Pons (tissue), 1 donor: ENCODE measurements at regions not wholly inside any gene's neighbourhood (a gene's known extent, or its start where the extent isn't known, plus 50 kb on each side); places are given as distances from the start of the nearest gene placed in this dataset.
A peak's percentile ranks its signal among the peaks of the same experiment; 100 is the strongest.

ENCODE experiments used
- DNase-seq: peaks from one replicate; pipeline ENCODE4 v3.0.0-alpha.2; 2016; ENCODE audit warnings: low spot score

DNA sequence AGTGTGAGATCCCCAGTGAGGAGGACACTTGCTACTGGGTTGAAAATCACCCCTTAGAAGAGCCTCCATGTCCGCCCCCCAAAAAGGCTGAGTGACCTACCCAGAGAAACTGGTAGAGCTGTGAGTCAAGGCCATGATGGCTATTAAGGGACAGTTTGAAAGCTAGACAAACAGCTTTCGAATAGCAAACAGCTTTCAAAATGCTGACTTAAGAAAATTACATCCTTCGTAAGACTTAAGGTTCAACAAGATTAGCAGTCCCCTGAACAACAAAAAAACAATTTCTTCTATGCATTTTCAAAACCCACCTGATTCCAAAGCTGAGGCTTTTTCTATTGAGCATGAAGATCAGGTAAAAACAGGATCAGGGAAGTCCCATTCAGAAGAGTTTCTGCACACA is 269.7 kb upstream of the SOX2 start:
- no peak for DNase-seq

DNA sequence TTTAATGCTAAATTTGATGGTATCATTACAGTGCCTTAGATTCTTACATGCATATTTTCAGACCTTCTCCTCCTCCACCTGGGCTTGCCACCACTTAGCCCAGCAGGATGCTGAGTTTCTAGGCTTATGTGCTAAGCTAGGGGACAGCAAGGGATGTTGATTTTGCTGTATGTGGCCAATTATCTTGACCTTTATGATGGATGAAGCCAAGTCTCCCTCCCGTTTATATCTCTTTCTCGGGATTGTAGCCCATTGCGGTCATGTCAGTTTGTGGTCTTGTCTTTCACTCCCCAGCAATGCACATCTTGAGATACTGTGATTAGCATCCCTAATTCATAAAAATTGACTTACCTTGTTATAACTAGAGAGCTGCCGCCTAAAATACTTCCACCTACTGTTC is 278.7 kb upstream of the SOX2 start:
- no peak for DNase-seq

DNA sequence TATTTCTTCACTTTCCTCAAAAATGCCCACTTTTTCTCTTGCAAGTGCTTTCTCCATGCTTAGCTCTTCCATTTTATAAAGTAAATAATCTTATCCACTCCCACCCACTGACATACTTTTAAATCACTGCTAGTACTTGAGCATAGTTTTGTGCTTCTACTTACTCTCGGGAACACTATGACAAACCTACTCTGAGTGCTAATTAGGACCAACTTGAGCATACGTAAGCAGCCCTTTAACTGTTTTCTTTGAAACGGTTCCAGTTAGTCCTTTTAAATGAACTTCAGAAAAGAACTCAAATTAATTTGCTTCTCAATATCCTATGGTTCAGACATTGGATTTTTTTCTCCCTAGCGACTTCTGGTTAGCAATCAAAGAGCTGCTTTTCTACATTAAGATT is 280.0 kb upstream of the SOX2 start:
- DNase-seq = no peak

DNA sequence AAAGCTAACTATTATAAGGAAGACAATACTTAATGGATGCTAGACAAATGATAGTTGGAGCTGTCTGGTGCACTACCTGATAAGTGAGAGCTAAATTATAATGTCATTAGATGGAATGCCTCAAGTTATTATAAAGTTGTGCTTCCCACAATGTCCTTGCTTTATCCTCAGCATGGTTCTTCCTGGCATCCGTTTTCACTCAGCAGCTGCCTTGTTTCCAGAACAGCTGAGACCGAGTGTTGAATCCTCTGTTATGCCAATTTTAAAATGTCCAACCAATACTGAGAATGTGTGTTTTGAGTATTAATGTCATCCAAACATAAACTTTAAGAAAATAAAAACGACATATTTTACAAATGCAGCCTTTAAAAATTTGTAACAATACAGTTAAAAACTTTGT is 286.7 kb upstream of the SOX2 start:
- peak; percentile 56 for DNase-seq

DNA sequence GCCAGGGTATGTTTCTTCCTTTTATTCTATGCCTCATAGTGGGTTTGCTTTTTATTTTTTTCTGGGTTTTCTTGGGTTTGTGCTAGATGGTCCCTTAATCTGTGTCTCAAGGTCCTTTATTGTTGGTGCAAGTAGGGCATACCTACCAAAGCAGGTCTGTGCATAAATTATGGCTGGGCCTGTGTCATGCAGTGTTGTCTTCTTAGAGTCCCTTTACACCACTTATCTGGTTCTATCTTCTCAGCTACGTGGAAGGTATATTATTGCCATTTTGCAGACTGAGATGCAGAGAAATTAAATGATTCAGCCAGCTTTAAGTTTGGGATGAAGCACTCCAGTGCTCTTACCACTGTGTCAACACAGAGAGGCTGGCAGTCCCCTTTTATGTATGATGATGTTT is 293.5 kb upstream of the SOX2 start:
- no peak for DNase-seq

DNA sequence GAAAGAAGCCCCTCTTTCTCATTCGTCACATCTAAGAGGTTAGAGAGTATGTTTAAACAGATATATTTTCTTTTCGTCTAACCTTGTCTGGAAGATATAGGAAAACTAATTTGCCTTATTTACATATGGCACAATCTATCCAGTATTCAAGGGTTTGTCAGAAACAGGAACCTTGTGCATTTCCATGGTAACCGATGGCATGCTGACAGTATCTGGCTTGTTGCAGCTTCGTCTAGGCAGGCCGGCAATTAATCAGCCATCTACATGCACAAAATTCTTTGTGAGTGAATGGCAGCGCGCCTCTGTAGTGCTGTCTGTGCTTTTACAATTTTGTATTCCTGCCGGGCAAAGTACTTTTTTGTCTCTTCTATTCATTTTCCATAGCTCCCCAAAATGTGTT is 294.0 kb upstream of the SOX2 start:
- peak; percentile 87 for DNase-seq

DNA sequence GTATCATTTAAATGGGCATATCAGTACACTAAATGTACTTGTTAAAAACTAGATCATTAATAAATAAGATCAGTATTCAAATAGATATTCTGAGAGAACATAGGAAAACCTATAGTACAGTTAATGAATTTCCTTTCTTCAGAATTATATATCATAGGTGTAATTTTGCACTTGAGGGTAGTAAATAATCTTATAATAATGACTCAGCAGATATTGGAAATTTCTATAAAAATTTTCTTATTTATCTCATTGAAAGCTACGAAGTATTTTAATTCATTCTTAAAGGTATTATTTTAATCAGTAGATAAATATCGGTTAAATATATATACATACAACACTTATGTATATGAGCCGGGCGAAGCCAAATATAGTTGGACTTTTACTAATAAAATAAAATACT is 300.9 kb upstream of the SOX2 start:
- DNase-seq = no peak

DNA sequence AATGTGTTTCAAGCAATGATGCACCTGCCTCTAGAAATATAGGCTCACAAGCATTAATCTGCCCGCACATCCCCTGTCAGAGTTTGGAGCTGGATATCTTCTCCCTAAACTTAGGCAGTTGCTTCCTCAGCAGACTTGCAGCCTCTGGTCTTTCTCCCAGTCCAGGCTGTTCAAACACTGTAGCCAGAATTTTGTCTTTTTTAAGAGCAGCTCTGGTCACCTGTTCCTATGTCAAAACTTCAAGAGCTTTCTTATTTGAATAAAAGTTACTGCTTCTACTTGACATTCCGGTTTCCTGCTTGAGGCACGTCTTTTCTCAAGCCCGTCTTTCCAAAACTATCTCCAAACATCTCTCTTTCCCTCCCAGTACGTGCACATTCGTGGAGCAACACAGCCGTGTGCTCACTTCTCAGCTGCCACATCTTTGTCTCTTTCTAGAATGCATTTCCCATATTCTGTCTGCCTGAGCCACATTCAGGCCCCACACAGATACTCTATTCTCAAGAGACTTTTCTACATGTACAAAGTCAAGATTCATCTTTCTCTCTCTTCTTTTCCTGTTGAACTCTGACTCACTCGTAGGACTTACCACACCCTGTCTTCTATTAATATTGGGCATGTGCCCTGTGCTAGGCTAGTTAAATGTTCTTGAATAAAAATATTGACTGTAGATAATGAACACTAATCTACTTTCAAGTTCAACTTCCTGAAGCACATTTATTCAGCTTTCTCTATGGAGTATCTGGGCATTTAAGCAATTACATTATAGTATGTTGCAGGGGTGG is 307.7 kb upstream of the SOX2 start:
- DNase-seq = no peak

DNA sequence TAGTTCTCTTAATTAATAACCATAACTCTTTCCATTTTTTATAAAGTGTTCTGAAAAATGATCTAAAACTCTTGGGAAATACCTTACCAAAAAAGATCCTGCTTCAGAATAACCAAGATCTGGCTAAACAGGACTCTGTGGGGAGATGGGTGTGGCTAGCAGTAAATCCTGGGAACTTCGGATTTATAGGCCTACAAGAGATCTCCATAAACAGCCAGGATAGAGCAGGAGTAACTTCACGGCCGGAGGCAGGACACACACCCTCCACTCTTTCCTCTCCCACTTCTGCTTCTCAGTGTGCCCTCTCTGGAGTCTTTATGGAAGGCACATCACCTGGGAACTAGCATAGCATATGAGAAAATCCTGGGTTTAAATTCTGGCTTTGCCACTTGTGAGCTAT is 309.4 kb upstream of the SOX2 start:
- no peak for DNase-seq

DNA sequence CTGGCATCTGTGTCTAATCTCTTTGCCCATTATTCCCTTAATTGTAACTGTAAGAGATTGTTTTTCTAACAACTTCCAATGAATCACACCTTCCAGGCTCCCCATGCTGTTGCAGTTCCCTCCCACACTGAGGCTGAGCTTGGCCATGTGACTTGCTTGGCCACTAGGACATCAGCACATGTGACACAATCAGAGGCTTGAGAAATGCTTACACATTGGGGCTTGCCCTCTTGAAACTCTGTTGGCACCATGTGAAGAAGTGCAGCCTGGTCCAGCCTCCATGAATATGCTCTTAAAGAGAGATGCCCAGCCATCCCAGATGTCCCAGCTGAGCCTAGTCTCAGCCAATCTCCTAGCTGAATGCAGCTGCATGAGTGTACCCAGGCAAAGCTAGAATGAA is 326.8 kb upstream of the SOX2 start:
- DNase-seq = no peak

DNA sequence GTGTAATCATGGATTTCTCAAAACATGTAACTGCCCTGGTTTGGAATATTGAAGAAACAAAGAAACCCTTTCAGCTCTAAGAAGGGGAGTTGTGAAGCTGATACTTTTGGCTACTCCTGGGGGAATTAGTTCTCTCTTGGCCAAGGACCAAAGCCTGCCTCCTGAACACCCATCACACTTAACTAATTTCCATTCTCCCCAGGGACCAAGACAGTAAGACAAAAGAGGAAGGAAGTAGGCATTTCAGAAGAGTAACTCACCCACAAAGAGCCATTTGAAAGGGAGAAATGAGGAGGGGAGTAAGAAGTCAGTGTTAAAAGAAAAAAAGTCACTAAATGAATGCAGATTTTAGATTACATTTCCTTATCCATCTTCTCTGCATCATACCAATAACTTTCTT is 328.0 kb upstream of the SOX2 start:
- DNase-seq = peak; percentile 49

DNA sequence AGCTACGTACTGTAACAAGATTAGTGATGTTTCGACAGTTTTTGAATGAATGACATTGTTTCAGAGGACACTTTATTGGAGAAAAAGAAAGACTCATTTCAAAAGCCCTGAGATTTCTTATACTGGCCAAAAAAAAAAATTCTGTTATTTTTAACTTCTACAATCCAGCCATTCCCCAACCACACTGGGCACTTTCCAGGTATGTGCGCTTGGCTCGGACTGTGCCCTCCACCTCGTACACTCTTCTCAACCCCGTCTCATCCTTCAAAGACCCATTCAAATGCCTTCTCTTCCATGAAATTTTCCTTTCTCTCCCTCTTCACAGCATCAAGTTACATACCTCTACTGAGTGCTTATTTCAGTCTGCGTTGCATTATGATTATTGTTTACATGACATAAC is 328.5 kb upstream of the SOX2 start:
- no peak for DNase-seq

DNA sequence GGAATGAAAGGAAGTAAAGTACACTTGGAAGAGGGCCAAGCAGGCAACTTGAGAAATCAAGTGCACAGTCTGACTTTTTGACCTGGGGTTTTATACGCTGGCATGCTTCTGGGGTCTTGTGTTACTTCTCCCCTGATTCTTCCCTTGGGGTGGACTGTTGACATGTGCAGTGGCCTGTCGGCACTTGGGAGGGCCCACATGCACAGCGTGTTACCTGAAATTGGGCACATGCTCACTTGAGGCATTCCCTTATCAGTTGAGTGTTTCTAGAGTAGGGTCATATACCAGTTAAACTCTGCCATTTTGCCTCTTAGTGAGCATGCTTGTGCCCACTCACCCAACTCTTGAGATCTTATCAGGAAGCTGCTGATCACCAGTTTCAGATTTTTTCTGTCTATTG is 329.1 kb upstream of the SOX2 start:
- DNase-seq = no peak

DNA sequence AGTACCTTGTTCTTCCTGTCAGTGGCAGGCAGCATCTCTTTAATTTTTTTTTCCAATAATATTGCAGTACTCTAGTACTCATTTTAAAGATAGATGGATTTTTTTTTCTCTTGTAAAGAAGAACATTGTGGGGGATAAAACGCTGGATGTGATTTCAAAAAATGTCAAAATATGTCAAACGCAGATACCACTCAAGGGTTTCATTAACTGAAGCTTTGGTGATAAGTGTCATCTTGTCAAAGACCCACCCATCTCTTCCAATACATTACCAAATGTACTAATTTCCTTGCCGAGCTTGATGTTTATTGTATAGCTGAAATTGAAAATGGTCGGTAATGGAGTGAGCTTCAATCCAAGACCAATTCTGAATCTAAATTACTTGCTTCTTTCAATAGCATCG is 332.4 kb upstream of the SOX2 start:
- no peak for DNase-seq

DNA sequence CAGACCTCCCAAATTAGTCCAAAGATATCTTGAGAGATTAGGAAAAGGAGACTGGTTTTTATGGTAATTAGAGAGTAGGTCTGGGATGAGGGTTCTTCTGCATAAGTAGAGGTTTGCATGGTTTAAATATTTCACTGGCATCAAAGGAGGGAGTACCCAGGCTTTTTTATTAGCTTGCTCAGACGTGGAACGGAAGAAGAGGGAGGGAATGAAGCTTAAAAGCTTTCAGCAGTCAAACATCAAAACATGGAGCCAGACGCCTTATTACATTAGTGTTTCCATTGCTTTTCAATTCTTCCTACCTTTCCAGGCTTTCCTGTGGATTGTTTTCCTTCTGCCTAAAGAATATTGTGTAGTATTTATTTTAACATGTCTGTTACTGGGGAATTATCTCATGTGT is 342.1 kb upstream of the SOX2 start:
- DNase-seq = no peak

DNA sequence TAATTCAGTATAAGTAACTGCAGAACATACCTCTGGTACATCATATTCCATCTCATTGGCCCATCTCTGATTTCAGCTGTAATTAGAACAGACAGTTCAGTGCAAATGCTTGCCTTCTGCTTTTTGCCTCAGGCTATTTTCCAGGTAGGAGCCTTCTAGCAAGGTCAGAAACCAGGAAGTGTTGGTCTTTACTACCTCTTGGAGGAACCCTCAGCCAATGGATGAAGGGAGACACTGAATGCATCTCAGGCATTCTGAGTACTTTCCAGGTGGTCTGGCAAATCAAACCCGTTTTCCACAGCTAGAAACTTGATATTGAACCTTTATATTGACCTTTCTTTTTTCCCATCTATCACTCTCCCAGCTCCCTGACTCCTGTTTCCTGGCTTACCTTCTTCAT is 348.5 kb upstream of the SOX2 start:
- no peak for DNase-seq

DNA sequence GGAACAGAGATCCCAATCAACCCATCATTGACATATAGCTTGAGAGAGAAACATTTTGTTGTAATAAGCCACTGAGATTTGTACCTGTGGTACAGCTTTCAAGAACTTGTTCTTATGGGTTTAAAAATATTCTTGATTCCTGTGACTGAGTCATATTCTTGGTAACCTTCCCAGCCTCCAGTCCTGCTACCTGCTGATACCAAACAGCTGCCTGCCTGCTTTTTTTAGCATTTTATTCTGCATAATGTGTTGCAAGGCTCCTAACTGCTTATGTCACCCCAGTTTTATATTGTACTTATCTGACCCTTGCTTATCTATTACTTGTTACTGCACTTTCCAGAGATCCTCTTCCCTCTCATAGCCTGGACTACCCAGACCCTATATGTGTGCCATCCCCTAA is 349.3 kb upstream of the SOX2 start:
- DNase-seq = no peak

DNA sequence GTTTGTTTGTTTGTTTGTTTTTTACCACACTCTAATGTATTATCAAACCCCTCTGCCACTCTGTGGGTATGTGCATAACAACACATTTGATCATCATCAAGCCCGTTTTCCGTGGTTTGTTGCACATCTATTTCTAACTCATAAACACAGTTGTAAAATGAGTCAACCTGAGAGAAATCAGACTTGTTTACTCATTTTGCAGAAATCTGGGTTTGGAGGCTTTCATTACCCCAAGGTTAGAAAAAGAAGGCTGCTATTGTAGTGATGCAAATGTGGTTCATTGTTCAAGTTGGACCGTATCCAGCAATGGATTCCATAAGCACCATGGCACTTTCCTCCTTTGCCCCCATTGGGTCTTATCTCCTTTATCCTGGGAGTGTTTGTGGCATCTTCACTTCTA is 353.2 kb upstream of the SOX2 start:
- peak; percentile 52 for DNase-seq

DNA sequence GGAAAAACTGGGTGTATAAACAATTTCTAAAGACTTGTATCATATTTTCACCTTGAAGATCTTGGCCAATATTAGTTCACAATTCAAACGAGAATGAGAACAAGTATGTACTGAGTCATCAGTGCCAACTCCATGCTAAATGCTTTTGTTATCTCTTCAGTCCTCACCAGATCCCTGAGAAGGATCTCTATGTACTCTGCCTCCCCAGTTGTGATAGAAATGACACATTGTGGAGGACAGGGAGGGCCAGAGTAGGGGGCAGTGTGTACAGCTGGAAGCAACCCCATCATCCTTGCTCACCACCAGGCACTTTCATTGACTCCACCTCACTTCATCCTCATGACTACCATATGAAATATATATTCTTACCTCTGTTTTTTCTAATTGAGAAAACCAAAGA is 353.7 kb upstream of the SOX2 start:
- no peak for DNase-seq

DNA sequence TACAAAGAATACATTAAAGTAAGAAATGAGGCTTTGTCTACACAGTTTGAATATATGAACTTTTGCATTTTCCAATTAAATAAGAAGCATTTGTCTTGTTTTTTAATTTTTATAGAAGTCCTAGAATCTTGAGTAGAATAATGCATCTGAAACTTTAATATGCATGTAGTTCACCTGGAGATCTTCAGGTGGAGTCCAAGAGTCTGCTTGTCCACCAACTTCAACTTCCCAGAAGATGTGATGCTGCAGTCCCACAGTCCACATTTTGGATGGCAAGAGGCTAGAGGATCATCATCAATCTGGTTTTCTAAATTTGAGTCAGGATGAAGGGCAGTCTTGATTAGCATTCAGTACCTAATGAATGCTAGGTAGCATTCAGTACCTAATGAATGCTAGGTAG is 357.6 kb upstream of the SOX2 start:
- DNase-seq = no peak

DNA sequence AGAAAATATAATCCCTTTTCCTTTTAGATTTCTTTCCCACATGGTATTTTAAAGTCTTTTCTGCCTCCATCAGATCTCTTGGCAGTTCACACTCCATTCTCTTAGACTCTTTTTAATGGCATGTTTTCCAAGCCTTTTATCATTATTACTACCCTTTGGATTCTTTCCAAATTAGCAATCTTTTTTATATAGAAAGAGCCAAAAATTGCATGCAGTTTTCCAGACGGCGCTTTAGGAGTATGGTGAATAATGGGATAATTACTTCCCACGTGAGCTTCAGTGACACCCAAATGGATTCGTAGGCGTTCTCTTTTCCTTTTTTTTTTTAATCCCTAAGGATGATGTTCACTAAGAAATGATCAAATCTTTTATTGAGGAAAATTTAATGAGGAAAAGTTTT is 354.8 kb upstream of the DNAJC19 start:
- no peak for DNase-seq

DNA sequence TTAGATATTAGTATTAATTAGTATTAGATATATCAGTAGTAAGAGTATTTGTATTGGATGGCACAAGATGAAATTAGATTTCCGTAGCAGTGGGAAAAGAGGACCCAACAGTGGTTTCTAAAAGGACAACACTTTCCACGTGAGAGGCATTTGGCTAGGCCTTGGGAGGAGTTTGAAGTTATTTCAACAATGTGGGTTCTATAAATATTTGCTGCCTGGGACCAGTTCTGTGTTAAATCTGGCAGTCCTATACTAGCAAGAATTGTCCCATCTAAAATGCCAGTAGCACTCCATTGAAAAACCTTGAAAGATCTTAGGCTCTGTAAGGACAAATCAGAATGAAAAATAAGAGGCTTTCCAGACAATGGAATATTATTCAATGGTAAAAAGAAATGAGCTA is 347.1 kb upstream of the DNAJC19 start:
- DNase-seq = no peak

DNA sequence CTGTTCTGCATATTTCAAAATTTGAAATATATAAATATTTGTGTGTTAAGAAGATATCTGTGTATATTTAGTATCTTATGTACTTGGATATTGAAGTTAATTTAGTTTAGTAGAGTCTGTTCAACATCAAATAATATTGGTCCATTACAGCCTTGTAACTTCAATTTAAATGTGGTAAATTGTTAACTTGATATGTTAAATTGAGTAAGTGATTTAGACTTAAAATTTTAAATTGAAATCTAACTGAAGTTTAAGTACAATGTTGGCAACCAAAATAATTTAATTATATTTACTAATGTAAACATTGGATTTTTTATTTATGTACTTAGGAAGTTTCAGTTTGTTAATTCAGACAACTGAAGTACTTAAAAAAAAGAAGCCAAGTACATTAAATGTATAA is 343.9 kb upstream of the DNAJC19 start:
- no peak for DNase-seq

DNA sequence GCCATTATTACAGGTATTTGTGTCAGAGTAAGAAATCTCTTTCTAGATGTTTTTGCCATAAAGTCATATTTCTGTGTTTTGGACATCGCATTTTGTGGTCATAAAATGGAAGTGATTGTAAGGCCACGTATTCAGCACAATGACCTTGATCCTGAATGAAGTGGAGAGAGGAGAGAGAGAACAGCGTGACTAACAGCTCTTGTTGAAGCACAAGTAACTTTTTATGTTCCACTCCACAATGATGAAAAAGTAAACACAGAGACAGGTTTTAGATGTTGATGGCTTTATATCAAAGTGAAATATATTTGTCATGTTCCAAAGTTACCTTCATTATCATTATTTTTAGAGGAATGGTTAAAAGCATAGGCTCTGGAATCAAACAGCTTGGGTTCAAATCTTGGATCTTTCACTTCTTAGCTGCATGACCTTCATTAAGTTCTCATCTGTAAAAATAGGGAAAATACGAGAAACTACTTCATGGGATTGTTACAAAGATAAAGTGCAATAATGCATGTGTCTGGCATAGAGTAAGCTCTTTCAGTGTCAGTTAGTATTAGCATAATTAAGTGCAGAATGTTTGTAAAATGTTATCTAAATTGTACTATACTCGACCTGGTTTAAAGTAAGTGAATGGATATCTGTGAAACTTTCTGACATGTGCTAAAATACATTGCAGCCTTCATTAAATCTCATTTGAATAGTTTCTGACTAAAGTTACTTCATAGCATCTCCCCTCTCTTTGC is 341.5 kb upstream of the DNAJC19 start:
- peak; percentile 76 for DNase-seq
